ENCODE measurements at regions not wholly inside any gene's neighbourhood (a gene's known extent, or its start where the extent isn't known, plus 50 kb on each side); places are given as distances from the start of the nearest gene placed in this dataset.

DNA sequence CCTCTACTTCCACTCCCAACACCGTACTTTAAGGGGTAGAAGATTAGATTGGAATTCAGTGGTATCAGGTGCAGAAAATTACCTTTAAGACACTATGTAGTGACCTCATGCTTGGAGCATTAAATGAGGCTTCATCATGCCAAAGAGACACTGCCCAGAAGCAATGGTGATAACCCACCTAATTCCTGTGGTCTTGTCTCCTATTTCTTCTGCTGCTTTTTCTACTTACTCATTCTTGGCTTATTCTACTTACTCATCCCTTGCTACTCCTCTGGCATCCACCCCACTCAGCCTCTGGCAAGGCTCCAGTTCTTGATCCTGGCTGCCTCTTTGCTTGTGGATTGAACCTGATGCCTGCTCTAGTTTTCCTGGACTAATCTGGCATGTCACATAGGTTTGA, 62.3 kb upstream of the ADAMTS3 start:
- Histone ChIP-seq H3K27me3 (ENCODE audit: control insufficient read depth in 2 of 2, insufficient read depth in 2 of 2, low read length in 2 of 2) (no peaks in the 10 kb centered on the region), H3K4me3 (no peak overlapping the region), H3K79me2 (ENCODE audit: control insufficient read depth, insufficient read depth, low read length) (no peaks in the 10 kb centered on the region), H4K20me1 (replicated peaks; ENCODE audit: control insufficient read depth, insufficient read depth, low read length) (no peaks in the 10 kb centered on the region), H3K9me3 (replicated peaks; ENCODE audit: control insufficient read depth, insufficient read depth, low read depth, low read length) (no peaks in the 10 kb centered on the region), H2AFZ (ENCODE audit: low read depth, low read length) (no peak overlapping the region), H3K27ac (ENCODE audit: extremely low read depth, low read depth, low read length) (no peak overlapping the region), H3K4me2 (ENCODE audit: insufficient read depth, low read length) (no peak overlapping the region), H3K36me3 (ENCODE audit: control insufficient read depth, insufficient read depth, low read length) (no peaks in the 10 kb centered on the region), H3K9me1 (ENCODE audit: control insufficient read depth, insufficient read depth, low read length) (no peaks in the 10 kb centered on the region), H3K9ac (ENCODE audit: insufficient read depth in 1 of 2, low read depth in 2 of 2, low read length in 2 of 2) (no peak overlapping the region), H3K4me1 (replicated peaks in 1 of 2; ENCODE audit: control insufficient read depth in 2 of 2, insufficient read depth in 2 of 2, low read length in 2 of 2) (no peaks in the 10 kb centered on the region)
- TF ChIP-seq C11orf30 (IDR thresholded peaks at IDR 0.05; ENCODE audit: low read depth) (0 out of 2 replicates have a peak, but pooled peaks have one; percentile 14), NFIC (IDR thresholded peaks at IDR 0.05) (peak; percentile 71), ZNF143 (CRISPR knock-in tag; IDR thresholded peaks at IDR 0.05) (no peak)
- DNase-seq (ENCODE audit: extremely low read depth in 1 of 4, low spot score in 3 of 4) (peak in 2 of 4 experiments; percentile 7 to 10), ATAC-seq (no peak), FAIRE-seq (no peak)
- whole genome bisulfite sequencing (ENCODE audit: insufficient coverage, low coverage, missing lambda C conversion rate) = 10% methylated on average over 1 of the region's 1 CpG
- intact Hi-C loops (cut with micrococcal nuclease) (no loop called here), in situ Hi-C loops (cut with MboI) (no loop called here)
- no TSS peak for BruUV-seq (replicated peaks)
- ChIA-PET CTCF (ENCODE audit: low intra/inter-chr PET ratio) (no interaction called here), POLR2A (no interaction called here)

- Histone ChIP-seq H4K20me1 (replicated peaks; ENCODE audit: control insufficient read depth, insufficient read depth, low read length) (no peaks in the 10 kb centered on the region), H3K36me3 (ENCODE audit: control insufficient read depth, insufficient read depth, low read length) (no peaks in the 10 kb centered on the region), H3K27me3 (ENCODE audit: control insufficient read depth in 2 of 2, insufficient read depth in 2 of 2, low read length in 2 of 2) (no peaks in the 10 kb centered on the region), H3K4me3 (no peak overlapping the region), H3K9me1 (ENCODE audit: control insufficient read depth, insufficient read depth, low read length) (no peaks in the 10 kb centered on the region), H3K9ac (ENCODE audit: insufficient read depth in 1 of 2, low read depth in 2 of 2, low read length in 2 of 2) (no peak overlapping the region), H3K4me1 (replicated peaks in 1 of 2; ENCODE audit: control insufficient read depth in 2 of 2, insufficient read depth in 2 of 2, low read length in 2 of 2) (no peaks in the 10 kb centered on the region), H3K9me3 (replicated peaks; ENCODE audit: control insufficient read depth, insufficient read depth, low read depth, low read length) (no peaks in the 10 kb centered on the region), H3K27ac (ENCODE audit: extremely low read depth, low read depth, low read length) (no peak overlapping the region), H3K4me2 (ENCODE audit: insufficient read depth, low read length) (no peak overlapping the region), H2AFZ (ENCODE audit: low read depth, low read length) (no peak overlapping the region), H3K79me2 (ENCODE audit: control insufficient read depth, insufficient read depth, low read length) (no peaks in the 10 kb centered on the region)
- TF ChIP-seq CEBPB (tag; IDR thresholded peaks at IDR 0.05) (peak; percentile 76), FOSL1 (tag; conservative IDR thresholded peaks at IDR 0.05) (peak; percentile 68), CEBPG (CRISPR knock-in tag; IDR thresholded peaks at IDR 0.05) (0 out of 2 replicates have a peak, but pooled peaks have one; percentile 26), CEBPG (tag; conservative IDR thresholded peaks at IDR 0.05 in 1 of 2, IDR thresholded peaks at IDR 0.05 in 1 of 2) (peak; percentile 8 to 72; a peak in 2 of 4 replicates), PTBP1 (IDR thresholded peaks at IDR 0.05; ENCODE audit: low read depth, low read length) (no peak), GATA2 (CRISPR knock-in tag; IDR thresholded peaks at IDR 0.05) (no peak)
- no peak for FAIRE-seq
- no peak for ATAC-seq
- WGBS (ENCODE audit: insufficient coverage, low coverage, missing lambda C conversion rate) = 10% methylated on average over 1 of the region's 1 CpG
- in situ Hi-C loops (cut with MboI) (no loop called here), intact Hi-C loops (cut with micrococcal nuclease) (no loop called here)
- POLR2A ChIA-PET = no interaction called here
- no peak for DNase-seq (ENCODE audit: extremely low read depth in 1 of 4, low spot score in 3 of 4)
- CTCF ChIA-PET (ENCODE audit: low intra/inter-chr PET ratio) = no interaction called here
- BruUV-seq (replicated peaks) = no TSS peak
These were observed 60.5 kb upstream of the ADAMTS3 start for GRCh38 chr4:72629540-72629939.
